ENCODE measurements at regions not wholly inside any gene's neighbourhood (a gene's known extent, or its start where the extent isn't known, plus 50 kb on each side); places are given as distances from the start of the nearest gene placed in this dataset.
A peak's percentile ranks its signal among the peaks of the same experiment; 100 is the strongest.
"Not testable (repeated sequence)": the region's sequence is repeated elsewhere in the genome, so short reads cannot be mapped to it uniquely, and the experiment has no call there.

DNA sequence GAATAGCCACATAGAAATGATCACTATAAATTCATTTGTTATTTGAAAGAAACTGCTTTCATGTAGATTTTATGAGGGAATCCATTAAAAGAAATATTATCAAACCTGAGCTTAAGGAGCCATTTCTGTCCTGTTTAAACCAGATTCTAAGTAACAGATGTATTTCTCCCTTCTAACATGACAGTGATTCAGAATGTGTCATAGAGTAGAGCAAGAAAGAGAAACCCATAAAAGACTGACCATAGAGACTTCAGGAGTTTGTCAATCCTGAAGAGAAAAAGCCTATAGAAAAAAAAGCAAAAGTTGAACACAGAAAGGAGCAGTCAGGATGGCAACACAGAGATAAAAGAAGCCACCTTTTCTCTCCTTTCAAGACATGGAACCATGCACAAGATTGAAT, 390.6 kb downstream of the PRIM2 start:
- H3K4me1 ChIP-seq; intact Hi-C loops (cut with DNase I); H3K27me3 ChIP-seq; H3K36me3 ChIP-seq; DNase-seq; ATAC-seq; H3K27ac ChIP-seq; H3K4me3 ChIP-seq; H3K9me3 ChIP-seq: not testable (repeated sequence)

GRCh38 chr6:57722546-57722945, 405.1 kb downstream of the PRIM2 start:
- H3K4me1 ChIP-seq; H3K36me3 ChIP-seq; H3K9me3 ChIP-seq; H3K27ac ChIP-seq; H3K27me3 ChIP-seq; DNase-seq; ATAC-seq; intact Hi-C loops (cut with DNase I); H3K4me3 ChIP-seq: not testable (repeated sequence)
- 47 to 83% (median 69%) methylated on average over 1 to 2 of the region's 2 CpGs for WGBS, 4 donors

- H3K36me3 ChIP-seq; ATAC-seq; H3K4me1 ChIP-seq; H3K27ac ChIP-seq; DNase-seq; H3K4me3 ChIP-seq; H3K9me3 ChIP-seq; H3K27me3 ChIP-seq; intact Hi-C loops (cut with DNase I): not testable (repeated sequence)
- WGBS, 4 donors: 78 to 82% (median 79%) methylated on average over 10 of the region's 10 CpGs
Measured at GRCh38 chr6:57723815-57724401, 406.5 kb downstream of the PRIM2 start.

GRCh38 chr6:57729407-57729806, 412.0 kb downstream of the PRIM2 start:
- intact Hi-C loops (cut with DNase I); ATAC-seq; H3K27ac ChIP-seq; H3K27me3 ChIP-seq; H3K9me3 ChIP-seq; H3K36me3 ChIP-seq; DNase-seq; H3K4me1 ChIP-seq; H3K4me3 ChIP-seq: not testable (repeated sequence)
- 70 to 82% (median 70%) methylated on average over 1 of the region's 2 CpGs for WGBS, 4 donors

- H3K4me1 ChIP-seq; DNase-seq; H3K4me3 ChIP-seq; H3K27me3 ChIP-seq; H3K27ac ChIP-seq; intact Hi-C loops (cut with DNase I); ATAC-seq; H3K36me3 ChIP-seq; H3K9me3 ChIP-seq: not testable (repeated sequence)
- WGBS, 4 donors: 44 to 58% (median 52%) methylated on average over 4 of the region's 4 CpGs
Measured at GRCh38 chr6:57730726-57731125, 413.3 kb downstream of the PRIM2 start.

- H3K4me1 ChIP-seq; H3K9me3 ChIP-seq; ATAC-seq; H3K4me3 ChIP-seq; H3K27me3 ChIP-seq; DNase-seq; intact Hi-C loops (cut with DNase I); H3K36me3 ChIP-seq; H3K27ac ChIP-seq: not testable (repeated sequence)
- 77 to 88% (median 82%) methylated on average over 3 to 5 of the region's 5 CpGs for WGBS, 4 donors
Measured at GRCh38 chr6:57747716-57748115, 430.3 kb downstream of the PRIM2 start.

DNA sequence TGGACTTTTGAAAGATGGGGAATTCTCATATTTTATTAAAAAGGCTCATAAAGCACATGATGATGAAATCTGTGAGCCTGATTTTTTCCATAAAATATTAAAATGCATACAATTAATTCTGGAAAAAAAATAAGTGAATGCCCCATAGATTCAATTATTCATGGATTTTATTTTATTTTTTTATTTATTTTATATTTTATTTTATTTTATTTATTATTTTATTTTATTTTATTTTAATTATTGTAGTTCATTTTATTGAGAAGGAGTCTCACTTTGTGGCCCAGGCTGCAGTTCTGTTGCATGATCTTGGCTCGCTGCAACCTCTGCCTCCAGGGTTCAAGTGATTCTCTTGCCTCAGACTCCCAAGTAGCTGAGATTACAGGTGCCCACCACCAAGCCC, 442.4 kb downstream of the PRIM2 start:
- H3K36me3 ChIP-seq; H3K27ac ChIP-seq; H3K27me3 ChIP-seq; H3K4me3 ChIP-seq; H3K4me1 ChIP-seq; intact Hi-C loops (cut with DNase I); DNase-seq; H3K9me3 ChIP-seq; ATAC-seq: not testable (repeated sequence)
- WGBS, 4 donors: 62 to 84% (median 76%) methylated on average over 1 of the region's 1 CpG

DNA sequence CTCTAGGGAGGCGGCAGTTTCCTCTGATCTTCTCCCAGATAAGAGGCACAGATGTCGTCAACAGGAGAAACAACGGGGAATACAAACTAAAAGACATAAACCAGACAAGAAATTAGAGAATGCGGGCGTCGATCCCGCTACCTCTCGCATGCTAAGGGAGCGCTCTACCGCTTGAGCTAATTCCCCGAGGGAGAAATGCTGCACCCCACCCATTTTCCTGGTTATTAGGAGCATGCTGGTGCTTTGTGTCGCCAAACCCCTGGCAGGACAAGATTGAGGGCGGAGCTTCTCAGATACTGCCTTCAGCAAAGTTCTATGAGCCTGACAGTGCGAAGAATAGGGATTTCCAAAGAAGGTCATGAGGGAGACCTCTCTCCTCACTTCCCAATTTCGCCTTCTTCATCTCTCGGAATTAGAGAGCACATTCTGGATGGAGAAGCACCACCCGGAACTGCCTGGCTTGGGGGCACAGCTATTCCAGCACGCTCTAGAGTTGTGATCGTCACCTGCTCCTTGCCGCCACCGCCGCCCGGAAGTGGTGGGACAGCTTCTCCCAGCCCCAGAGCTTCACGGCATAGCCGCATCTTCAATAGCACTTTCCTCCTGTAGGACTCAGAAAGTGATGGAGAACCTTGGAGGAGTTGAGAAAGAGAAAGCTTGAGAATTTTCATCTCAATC, 475.4 kb downstream of the PRIM2 start:
- peaks cover 0 to 29% (median 11%) of the 10 kb centered on the region in 9 donors for H3K27me3 ChIP-seq
- H3K4me3 ChIP-seq; H3K9me3 ChIP-seq; H3K36me3 ChIP-seq; H3K27ac ChIP-seq; H3K4me1 ChIP-seq; intact Hi-C loops (cut with DNase I); DNase-seq; ATAC-seq: not testable (repeated sequence)
- 3 to 8% (median 5%) methylated on average over 16 to 25 of the region's 25 CpGs for WGBS, 4 donors

DNA sequence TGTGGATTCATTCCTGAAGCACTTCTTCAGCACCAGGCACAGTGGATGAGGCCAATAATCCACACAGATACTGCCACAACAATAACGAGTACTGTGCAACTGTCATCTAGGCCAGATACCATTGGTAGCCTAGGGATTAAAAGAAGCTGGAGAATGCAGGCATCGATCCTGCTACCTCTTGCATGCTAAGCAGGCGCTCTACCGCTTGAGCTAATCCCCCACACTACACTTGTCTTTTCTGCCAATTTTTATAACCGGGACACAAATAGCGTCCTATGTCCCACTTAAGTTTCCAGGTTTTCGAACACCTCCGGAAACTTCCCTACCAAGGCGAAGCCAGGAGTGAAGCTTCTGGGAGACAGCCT, 475.9 kb downstream of the PRIM2 start:
- WGBS, 4 donors: 5 to 6% (median 5%) methylated on average over 9 of the region's 9 CpGs
- H3K27ac ChIP-seq; DNase-seq; H3K4me1 ChIP-seq; H3K9me3 ChIP-seq; H3K4me3 ChIP-seq; H3K36me3 ChIP-seq; intact Hi-C loops (cut with DNase I); ATAC-seq: not testable (repeated sequence)
- peaks cover 0 to 29% (median 11%) of the 10 kb centered on the region in 9 donors for H3K27me3 ChIP-seq

- H3K4me1 ChIP-seq; H3K27ac ChIP-seq; H3K9me3 ChIP-seq; ATAC-seq; DNase-seq; H3K36me3 ChIP-seq; intact Hi-C loops (cut with DNase I): not testable (repeated sequence)
- Histone ChIP-seq H3K4me3 (peak overlapping the region in 3 of 12 donors; percentile 16 to 19 (median 18)), H3K27me3 (peaks cover 0 to 40% (median 17%) of the 10 kb centered on the region in 9 donors)
- WGBS, 4 donors: 2 to 4% (median 3%) methylated on average over 38 of the region's 38 CpGs
Measured at GRCh38 chr6:57799703-57800479, 482.5 kb downstream of the PRIM2 start.

GRCh38 chr6:57808581-57808980, 491.2 kb downstream of the PRIM2 start:
- H3K27me3 ChIP-seq: peaks cover 0 to 60% (median 14%) of the 10 kb centered on the region in 9 donors
- H3K9me3 ChIP-seq; DNase-seq; H3K36me3 ChIP-seq; ATAC-seq; intact Hi-C loops (cut with DNase I); H3K4me1 ChIP-seq; H3K27ac ChIP-seq; H3K4me3 ChIP-seq: not testable (repeated sequence)
- 3 to 4% (median 4%) methylated on average over 14 to 21 of the region's 21 CpGs for WGBS, 4 donors

All from heart left ventricle (tissue), 16 donors.